ENCODE measurements at regions not wholly inside any gene's neighbourhood (a gene's known extent, or its start where the extent isn't known, plus 50 kb on each side); places are given as distances from the start of the nearest gene placed in this dataset.
"Not testable (repeated sequence)": the region's sequence is repeated elsewhere in the genome, so short reads cannot be mapped to it uniquely, and the experiment has no call there.

DNA sequence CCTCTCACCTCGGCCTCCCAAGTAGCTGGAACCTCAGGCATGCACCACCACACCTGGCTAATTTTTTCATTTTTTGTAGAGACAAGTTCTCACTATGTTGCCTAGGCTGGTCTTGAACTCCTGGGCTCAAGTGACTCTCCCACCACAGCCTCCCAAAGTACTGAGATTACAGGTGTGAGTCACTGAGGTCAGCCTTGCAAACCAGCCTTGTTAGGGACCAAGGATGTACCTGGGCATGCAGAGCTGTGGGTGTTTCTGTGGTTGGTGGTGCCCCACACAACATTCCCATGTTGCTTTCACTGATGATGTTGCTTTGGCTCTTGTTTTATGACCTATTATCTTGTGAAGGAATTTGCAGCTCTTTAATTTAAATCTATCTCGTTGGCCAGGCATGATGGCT lies 54.8 kb downstream of the OTUD1 start:
- ATAC-seq = no peak
- Mint-ChIP-seq H3K27me3 (ENCODE audit: low read depth) (peaks cover 8% of the 10 kb centered on the region), H3K27ac (no peak overlapping the region), H3K36me3 (ENCODE audit: low read depth) (no peaks in the 10 kb centered on the region), H3K4me1 (ENCODE audit: low read depth) (no peaks in the 10 kb centered on the region), H3K9me3 (ENCODE audit: insufficient read depth) (no peaks in the 10 kb centered on the region), H3K4me3 (no peak overlapping the region)
- ChIA-PET CTCF (no interaction called here), POLR2A (no interaction called here)
- no peak for DNase-seq

DNA sequence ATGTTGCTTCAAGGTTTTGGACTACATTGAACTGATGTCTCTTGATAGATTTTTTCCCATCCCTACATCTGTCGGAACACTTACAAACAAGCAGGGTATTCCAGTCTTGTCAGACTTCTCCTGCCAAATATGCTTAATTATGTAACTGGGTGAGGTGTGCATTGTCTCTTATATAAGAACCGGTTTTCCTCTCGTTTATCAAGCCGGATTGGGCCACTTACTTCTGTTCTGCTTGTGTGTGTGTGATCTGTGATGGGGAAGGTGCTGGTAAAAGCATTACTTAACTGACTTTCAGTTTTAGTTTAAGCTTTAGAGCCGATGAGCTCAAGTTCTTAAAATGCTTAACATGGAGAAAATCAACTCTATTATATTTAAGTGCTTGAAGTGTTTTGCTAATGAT lies 57.9 kb downstream of the OTUD1 start:
- Mint-ChIP-seq H3K4me3 (no peak overlapping the region), H3K36me3 (ENCODE audit: low read depth) (no peaks in the 10 kb centered on the region), H3K27ac (no peak overlapping the region), H3K4me1 (ENCODE audit: low read depth) (no peaks in the 10 kb centered on the region), H3K27me3 (ENCODE audit: low read depth) (peaks cover 8% of the 10 kb centered on the region), H3K9me3 (ENCODE audit: insufficient read depth) (no peaks in the 10 kb centered on the region)
- POLR2A ChIA-PET = interaction anchor here (0.5 kb wide), 1 partner anchor 211 kb away, joined by 3 read pairs; no protein-coding TSS in a partner anchor
- no peak for DNase-seq
- ATAC-seq = no peak
- CTCF ChIA-PET = interaction anchor here (2.2 kb wide), 1 partner anchor 32 kb away, joined by 6 read pairs; no protein-coding TSS in a partner anchor

DNA sequence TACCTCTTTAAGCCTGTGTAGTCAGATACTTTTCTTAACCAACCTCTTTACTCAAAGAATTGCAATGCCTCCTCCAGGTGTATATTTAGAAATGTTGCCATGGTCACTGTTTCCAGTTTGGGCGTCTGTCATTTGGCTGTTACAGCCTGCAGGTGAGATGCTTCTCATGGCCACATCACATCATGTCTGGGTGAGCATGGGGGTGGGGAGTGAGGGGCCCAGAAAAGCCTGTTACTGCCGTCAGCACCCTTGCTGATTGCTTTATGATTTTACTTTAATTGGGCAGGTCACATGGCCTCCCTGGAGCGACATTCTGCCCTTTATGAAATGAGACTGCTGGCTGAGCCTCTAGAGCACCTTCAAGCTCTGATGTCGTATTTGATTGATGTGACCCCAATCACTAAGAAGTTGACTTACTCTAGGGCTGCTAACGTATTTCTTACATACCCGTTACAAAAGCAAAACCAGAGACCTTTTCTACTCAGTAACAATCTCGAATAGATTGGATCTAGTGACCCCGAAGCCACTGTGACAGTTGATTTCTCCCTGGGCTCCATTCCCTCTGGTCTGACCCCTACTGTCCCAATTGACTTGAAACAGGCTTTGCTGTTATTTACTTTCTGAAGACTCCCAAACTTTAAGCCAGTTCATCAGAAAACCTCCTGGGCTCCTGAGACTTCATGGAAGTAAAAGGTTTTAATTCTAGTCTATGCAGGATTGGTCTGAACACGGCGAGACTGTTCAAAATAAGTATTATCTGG lies 60.7 kb downstream of the OTUD1 start:
- Mint-ChIP-seq H3K4me1 (ENCODE audit: low read depth) (no peaks in the 10 kb centered on the region), H3K27ac (no peak overlapping the region), H3K36me3 (ENCODE audit: low read depth) (no peaks in the 10 kb centered on the region), H3K27me3 (ENCODE audit: low read depth) (peaks cover 4% of the 10 kb centered on the region), H3K9me3 (ENCODE audit: insufficient read depth) (no peaks in the 10 kb centered on the region), H3K4me3 (no peak overlapping the region)
- ATAC-seq = no peak
- no peak for DNase-seq
- CTCF ChIA-PET = no interaction called here
- POLR2A ChIA-PET = no interaction called here

DNA sequence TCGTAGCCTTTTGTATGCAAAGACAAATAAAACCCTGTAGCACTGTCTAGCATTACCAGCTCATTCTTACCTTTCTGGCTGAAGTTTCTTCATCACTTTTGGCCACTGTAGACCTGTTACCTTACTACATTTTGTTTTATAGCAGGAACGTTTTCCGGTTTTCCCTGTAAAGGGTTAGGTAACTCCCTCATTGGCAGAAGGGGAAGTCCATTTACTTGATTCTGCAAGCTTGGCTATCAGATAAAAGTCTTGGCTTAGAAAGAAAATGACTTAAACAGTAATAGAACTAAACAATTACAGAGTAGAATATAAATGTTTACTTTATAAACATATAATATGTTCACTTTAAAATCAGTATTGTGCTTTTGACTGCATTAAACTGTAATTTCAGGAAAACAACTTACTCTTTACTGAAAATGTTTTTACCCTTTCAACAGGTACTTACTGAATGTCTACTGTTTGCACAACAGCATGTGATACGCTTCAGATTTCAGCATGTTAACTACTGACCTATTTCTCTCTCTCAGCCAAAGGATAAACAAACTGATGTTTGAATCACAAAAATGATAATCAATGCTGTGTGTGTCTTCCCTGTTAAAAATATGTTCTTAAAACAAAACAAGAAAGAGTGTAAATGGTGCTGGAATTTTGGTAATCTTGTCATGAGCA lies 67.1 kb downstream of the OTUD1 start:
- Mint-ChIP-seq H3K9me3 (ENCODE audit: insufficient read depth) (no peaks in the 10 kb centered on the region), H3K27ac (no peak overlapping the region), H3K27me3 (ENCODE audit: low read depth) (no peaks in the 10 kb centered on the region), H3K4me1 (ENCODE audit: low read depth) (no peaks in the 10 kb centered on the region), H3K36me3 (ENCODE audit: low read depth) (peaks cover 1% of the 10 kb centered on the region), H3K4me3 (no peak overlapping the region)
- ChIA-PET POLR2A (no interaction called here), CTCF (interaction anchor here (1.7 kb wide), 1 partner anchor 211 kb away, joined by 3 read pairs; no protein-coding TSS in a partner anchor)
- ATAC-seq = no peak
- no peak for DNase-seq

DNA sequence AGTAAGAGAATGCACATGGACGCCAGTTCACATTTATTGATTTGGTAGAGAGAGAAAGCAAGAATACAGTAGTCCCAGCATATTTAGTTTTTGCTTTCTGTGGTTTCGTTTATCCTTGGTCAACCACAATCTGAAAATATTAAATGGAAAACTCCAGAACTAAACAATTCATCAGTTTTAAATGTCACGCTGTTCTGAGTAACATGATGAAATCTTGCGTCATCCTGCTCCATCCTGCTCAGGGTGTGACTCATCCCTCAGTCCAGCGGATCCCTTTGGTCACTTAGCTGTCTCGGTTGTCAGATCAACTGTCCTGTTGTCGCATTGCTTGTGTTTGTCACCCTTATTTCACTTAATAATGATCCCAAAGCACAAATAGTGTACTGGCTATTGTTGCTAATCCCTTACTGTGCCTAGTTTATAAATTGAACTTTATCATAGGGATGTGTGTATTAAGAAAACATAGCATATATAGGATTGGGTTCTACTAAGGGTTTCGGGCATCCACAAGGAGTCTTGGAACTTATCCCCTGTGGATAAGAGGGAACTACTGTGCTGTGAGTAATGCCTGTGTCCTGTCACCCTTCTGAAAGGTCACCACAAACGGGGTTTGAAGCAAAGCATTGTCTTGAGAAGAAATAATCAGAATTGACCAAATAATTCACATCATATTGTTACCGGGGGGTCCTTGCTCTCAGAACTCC lies 73.6 kb downstream of the OTUD1 start:
- ATAC-seq = no peak
- H3K36me3 Mint-ChIP-seq (ENCODE audit: low read depth) = peaks cover 1% of the 10 kb centered on the region
- DNase-seq = no peak
- H3K4me1 Mint-ChIP-seq (ENCODE audit: low read depth) = peaks cover 15% of the 10 kb centered on the region
- H3K4me3 Mint-ChIP-seq = no peak overlapping the region
- POLR2A ChIA-PET = no interaction called here
- no peaks in the 10 kb centered on the region for H3K27me3 Mint-ChIP-seq (ENCODE audit: low read depth)
- H3K27ac Mint-ChIP-seq = no peak overlapping the region
- H3K9me3 Mint-ChIP-seq (ENCODE audit: insufficient read depth) = no peaks in the 10 kb centered on the region
- CTCF ChIA-PET = interaction anchor here (1.4 kb wide), 1 partner anchor 14 kb away, joined by 3 read pairs; no protein-coding TSS in a partner anchor

DNA sequence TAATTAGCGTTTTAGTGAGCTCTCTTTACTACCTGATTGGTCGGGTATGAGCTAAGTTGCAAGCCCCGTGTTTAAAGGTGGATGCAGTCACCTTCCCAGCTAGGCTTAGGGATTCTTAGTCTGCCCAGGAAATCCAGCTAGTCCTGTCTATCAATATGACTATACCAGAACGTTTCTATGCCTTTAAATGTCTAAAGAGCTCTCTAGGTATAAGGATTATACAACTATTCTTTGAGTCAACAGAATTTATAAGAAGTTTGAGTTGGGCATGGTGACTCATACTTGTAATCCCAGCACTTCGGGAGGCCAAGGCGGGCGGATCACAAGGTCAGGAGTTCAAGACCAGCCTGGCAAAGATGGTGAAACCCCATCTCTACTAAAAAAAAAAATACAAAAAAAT lies 74.7 kb downstream of the OTUD1 start:
- CTCF ChIA-PET = interaction anchor here (1.0 to 4.5 kb wide), 3 partner anchors 13 to 220 kb away, joined by 3 to 26 read pairs (median 4); no protein-coding TSS in a partner anchor
- DNase-seq; H3K9me3 Mint-ChIP-seq (ENCODE audit: insufficient read depth); H3K27me3 Mint-ChIP-seq (ENCODE audit: low read depth); H3K4me3 Mint-ChIP-seq; POLR2A ChIA-PET; ATAC-seq; H3K36me3 Mint-ChIP-seq (ENCODE audit: low read depth); H3K27ac Mint-ChIP-seq: not testable (repeated sequence)
- H3K4me1 Mint-ChIP-seq (ENCODE audit: low read depth) = peaks cover 15% of the 10 kb centered on the region

DNA sequence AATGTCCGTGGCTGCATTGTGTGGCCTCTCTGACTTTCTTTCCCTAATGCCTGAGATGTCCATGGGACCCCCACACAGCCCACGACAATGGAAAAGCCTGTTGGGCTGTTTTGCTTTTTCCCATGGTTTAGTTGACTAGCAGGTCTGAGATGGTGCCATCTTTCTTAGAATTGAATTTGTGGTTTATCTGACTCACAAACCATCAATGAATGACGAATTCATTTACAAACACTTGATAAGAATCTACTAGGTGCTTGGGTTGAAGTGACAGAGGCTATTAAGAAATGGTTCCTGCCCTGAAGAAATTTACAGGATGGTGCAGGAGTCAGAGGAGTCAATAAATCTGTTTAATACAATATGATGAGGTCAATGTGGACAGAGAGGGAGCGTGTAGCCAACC lies 75.4 kb downstream of the OTUD1 start:
- ATAC-seq = peak; percentile 42
- no peak overlapping the region for H3K4me3 Mint-ChIP-seq
- POLR2A ChIA-PET = no interaction called here
- peaks cover 15% of the 10 kb centered on the region for H3K4me1 Mint-ChIP-seq (ENCODE audit: low read depth)
- no peaks in the 10 kb centered on the region for H3K36me3 Mint-ChIP-seq (ENCODE audit: low read depth)
- no peak for DNase-seq
- no peak overlapping the region for H3K27ac Mint-ChIP-seq
- CTCF ChIA-PET = interaction anchor here (4.5 kb wide), 1 partner anchor 199 kb away, joined by 26 read pairs; no protein-coding TSS in a partner anchor
- no peaks in the 10 kb centered on the region for H3K9me3 Mint-ChIP-seq (ENCODE audit: insufficient read depth)
- peaks cover 2% of the 10 kb centered on the region for H3K27me3 Mint-ChIP-seq (ENCODE audit: low read depth)

DNA sequence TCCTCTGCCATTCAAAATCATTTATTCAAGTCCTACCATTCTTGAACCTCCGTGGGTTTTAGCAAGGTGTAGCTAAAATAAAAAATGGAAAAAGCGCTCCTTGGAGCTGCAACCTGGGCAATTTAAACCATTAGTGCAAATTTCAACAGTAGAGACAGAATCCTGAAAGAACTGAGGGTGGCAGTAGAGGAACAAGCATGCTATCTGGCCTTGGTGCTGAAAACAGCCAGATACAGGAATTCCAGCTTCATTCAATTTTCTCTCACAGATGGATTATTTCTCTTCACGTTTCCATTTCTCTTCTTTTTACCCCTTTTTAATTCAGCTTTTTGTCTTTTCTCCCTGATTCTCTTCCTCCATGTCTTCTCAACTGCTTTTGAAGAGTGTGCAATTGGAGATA lies 77.7 kb downstream of the OTUD1 start:
- Mint-ChIP-seq H3K27me3 (ENCODE audit: low read depth) (peaks cover 2% of the 10 kb centered on the region), H3K4me3 (no peak overlapping the region), H3K36me3 (ENCODE audit: low read depth) (no peaks in the 10 kb centered on the region), H3K27ac (no peak overlapping the region), H3K9me3 (ENCODE audit: insufficient read depth) (no peaks in the 10 kb centered on the region), H3K4me1 (ENCODE audit: low read depth) (peaks cover 15% of the 10 kb centered on the region)
- ATAC-seq (no peak), DNase-seq (no peak)
- POLR2A ChIA-PET = no interaction called here
- CTCF ChIA-PET = interaction anchor here (0.8 to 4.5 kb wide), 12 partner anchors 8 to 477 kb away, joined by 3 to 26 read pairs (median 4); no protein-coding TSS in a partner anchor

DNA sequence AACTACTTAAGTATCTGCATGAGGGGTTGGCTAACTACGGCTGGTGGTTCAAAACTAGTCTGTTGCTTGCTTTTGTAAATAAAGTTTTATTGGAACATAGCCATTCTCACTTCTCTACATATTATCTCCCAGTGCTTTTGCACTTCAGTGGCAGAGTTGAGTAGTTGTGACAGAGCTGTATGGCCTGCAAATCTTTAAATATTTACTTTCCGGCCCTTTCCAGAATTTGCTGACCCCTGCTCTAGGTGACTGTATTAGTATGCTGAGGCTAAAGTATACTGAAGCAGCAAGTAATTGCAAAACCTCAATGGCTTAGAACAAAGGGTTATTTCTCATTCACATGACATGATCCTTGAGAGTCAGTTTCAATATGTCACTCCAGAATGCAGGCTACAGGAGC lies 78.3 kb downstream of the OTUD1 start:
- CTCF ChIA-PET = interaction anchor here (1.0 to 4.5 kb wide), 5 partner anchors 8 to 477 kb away, joined by 3 to 26 read pairs (median 3); no protein-coding TSS in a partner anchor
- DNase-seq (no peak), ATAC-seq (no peak)
- POLR2A ChIA-PET = no interaction called here
- Mint-ChIP-seq H3K9me3 (ENCODE audit: insufficient read depth) (no peaks in the 10 kb centered on the region), H3K4me1 (ENCODE audit: low read depth) (peaks cover 14% of the 10 kb centered on the region), H3K27me3 (ENCODE audit: low read depth) (peaks cover 3% of the 10 kb centered on the region), H3K36me3 (ENCODE audit: low read depth) (no peaks in the 10 kb centered on the region), H3K4me3 (no peak overlapping the region), H3K27ac (no peak overlapping the region)

DNA sequence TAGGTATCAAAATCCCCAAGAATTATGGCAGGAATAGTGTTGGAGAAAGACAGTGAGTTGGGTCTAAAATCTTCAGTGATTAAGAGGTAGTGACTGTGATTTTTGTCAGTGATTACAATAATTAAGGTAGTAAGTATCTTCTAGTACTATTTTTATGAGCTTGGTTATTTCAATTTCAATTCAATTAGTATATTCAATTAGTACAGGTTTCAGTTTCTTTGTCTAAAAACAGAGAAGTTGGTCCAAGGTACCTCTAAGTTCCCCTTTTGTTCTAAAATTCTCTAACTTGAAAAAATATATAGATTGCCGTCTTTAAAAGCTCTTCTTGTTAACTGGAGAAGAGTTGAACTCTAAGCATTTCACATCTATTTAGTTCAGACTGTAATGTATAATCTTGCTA lies 82.9 kb downstream of the OTUD1 start:
- H3K4me3 Mint-ChIP-seq = no peak overlapping the region
- no peaks in the 10 kb centered on the region for H3K36me3 Mint-ChIP-seq (ENCODE audit: low read depth)
- H3K27ac Mint-ChIP-seq = no peak overlapping the region
- H3K9me3 Mint-ChIP-seq (ENCODE audit: insufficient read depth) = no peaks in the 10 kb centered on the region
- peaks cover 4% of the 10 kb centered on the region for H3K27me3 Mint-ChIP-seq (ENCODE audit: low read depth)
- no peak for ATAC-seq
- no peaks in the 10 kb centered on the region for H3K4me1 Mint-ChIP-seq (ENCODE audit: low read depth)
- POLR2A ChIA-PET = no interaction called here
- DNase-seq = no peak
- CTCF ChIA-PET = interaction anchor here (0.7 to 3.3 kb wide), 4 partner anchors 9 to 228 kb away, joined by 3 to 13 read pairs (median 6); no protein-coding TSS in a partner anchor

DNA sequence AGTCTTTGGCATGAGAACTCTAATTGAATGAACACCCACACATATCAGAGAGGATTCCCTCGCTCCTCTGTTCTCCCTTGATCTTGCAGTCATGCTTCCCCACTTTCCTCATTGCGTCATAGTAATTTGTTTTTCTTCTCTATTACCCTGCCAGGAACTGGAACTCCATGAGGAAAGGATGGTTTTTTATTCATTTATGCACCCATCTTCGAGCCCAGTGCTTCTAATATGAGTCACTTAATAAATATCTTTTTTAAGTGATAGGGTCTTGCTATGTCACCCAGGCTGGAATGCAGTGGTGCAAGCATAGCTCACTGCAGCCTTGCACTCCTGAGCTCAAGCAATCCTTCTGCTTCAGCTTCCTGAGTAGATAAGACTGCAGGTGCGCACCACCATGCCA lies 83.5 kb downstream of the OTUD1 start:
- no peak for ATAC-seq
- no peaks in the 10 kb centered on the region for H3K4me1 Mint-ChIP-seq (ENCODE audit: low read depth)
- CTCF ChIA-PET = interaction anchor here (1.8 to 3.3 kb wide), 2 partner anchors 8 to 207 kb away, joined by 8 to 13 read pairs; no protein-coding TSS in a partner anchor
- no peaks in the 10 kb centered on the region for H3K9me3 Mint-ChIP-seq (ENCODE audit: insufficient read depth)
- H3K27ac Mint-ChIP-seq = no peak overlapping the region
- DNase-seq = no peak
- POLR2A ChIA-PET = no interaction called here
- H3K4me3 Mint-ChIP-seq = no peak overlapping the region
- no peaks in the 10 kb centered on the region for H3K36me3 Mint-ChIP-seq (ENCODE audit: low read depth)
- H3K27me3 Mint-ChIP-seq (ENCODE audit: low read depth) = peaks cover 4% of the 10 kb centered on the region

DNA sequence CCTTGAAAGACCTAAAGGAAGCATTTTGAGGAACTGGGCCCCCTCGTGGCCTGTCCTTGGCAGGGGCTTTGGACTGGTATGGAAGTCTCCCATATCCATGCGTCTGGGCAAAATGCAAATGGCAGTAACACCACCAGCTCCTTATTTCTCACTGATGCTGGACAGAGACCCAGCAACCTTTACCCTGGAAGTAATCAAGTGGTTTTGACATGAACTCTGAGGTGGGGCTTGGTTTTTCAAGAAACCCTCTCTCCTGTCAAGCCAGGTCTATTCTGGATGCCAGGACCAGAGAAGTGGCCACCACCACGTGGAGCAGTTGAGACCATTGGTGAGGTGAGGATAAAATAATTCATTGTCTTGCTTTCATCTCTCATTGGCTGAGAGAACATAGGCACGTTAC lies 84.4 kb downstream of the OTUD1 start:
- no peak for ATAC-seq
- POLR2A ChIA-PET = no interaction called here
- no peaks in the 10 kb centered on the region for H3K36me3 Mint-ChIP-seq (ENCODE audit: low read depth)

More for the DNA sequence above, 84.4 kb downstream of the OTUD1 start:
- no peak for DNase-seq
- no peak overlapping the region for H3K4me3 Mint-ChIP-seq
- H3K27me3 Mint-ChIP-seq (ENCODE audit: low read depth) = peaks cover 4% of the 10 kb centered on the region
- H3K4me1 Mint-ChIP-seq (ENCODE audit: low read depth) = no peaks in the 10 kb centered on the region
- CTCF ChIA-PET = no interaction called here
- no peak overlapping the region for H3K27ac Mint-ChIP-seq
- no peaks in the 10 kb centered on the region for H3K9me3 Mint-ChIP-seq (ENCODE audit: insufficient read depth)
